ENCODE measurements at regions not wholly inside any gene's neighbourhood (a gene's known extent, or its start where the extent isn't known, plus 50 kb on each side); places are given as distances from the start of the nearest gene placed in this dataset.
"Not testable (repeated sequence)": the region's sequence is repeated elsewhere in the genome, so short reads cannot be mapped to it uniquely, and the experiment has no call there.

GRCh38 chrX:39688576-39689375, 409.0 kb downstream of the BCOR start:
- no peak for DNase-seq

GRCh38 chrX:39689376-39690104, 408.2 kb downstream of the BCOR start:
- DNase-seq: no peak

DNA sequence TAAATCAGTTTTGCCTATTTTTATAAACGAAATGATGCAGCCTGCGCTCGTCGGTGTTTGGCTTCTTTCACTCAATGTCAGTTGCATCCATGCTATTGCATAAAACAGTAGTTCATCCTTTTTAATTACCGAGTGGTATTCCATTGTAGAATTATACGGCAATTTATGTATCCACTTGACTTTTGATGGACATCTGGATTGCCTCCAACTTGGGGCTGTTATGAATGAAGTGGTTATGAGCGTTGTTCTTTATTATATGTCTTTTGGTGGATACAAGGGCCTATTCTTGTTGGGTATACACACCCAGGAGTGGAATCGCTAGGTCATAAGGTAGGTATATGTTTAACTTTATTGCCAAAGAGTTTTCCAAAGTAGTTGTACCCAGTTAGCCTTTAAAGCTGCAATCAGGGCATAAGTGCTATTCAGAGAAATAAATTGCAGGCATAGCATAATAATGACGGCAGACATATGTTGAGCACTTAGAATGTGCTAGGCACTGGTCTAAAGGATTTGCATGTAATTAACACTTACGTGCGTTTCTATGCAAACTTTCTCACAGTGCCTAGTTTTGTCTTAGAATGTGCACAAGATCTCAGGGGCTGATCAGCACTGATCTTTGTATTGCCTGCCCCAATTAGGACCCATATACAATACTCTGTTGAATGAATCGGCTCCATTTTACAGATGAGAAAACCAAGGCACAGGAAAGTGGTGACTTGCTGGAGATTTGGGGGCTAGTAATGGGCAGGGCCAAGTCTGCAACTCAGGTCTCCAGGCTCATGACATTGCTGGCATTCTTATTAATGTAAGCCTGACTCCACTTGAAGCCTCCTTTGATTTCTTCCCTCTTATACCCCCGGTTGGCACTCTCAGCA, 407.0 kb downstream of the BCOR start:
- DNase-seq: no peak

- DNase-seq: no peak
Observed at GRCh38 chrX:39691724-39692123, 406.0 kb downstream of the BCOR start.

DNA sequence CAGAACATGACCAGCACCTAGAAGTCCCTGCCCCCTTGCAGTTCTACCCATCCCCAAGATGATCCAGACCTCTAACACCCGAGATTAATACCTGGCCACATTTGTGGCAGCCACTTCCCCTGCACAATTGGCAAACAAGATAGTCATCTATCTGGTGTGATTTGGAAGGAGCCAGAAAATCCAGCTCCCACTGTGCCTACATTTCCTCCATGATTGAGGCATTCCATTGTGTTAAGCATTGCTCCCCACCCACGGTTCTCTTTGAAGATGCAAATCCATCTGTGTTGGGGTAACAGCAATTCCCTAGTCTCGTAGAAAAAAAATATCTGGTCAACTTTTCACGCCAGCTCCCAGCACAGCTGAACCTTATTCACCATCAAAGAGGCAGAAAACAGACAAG, 405.0 kb downstream of the BCOR start:
- DNase-seq: no peak

- DNase-seq: no peak
Observed at GRCh38 chrX:39693298-39693697, 404.5 kb downstream of the BCOR start.

- DNase-seq: not testable (repeated sequence)
Observed at GRCh38 chrX:39702636-39703035, 395.1 kb downstream of the BCOR start.

DNA sequence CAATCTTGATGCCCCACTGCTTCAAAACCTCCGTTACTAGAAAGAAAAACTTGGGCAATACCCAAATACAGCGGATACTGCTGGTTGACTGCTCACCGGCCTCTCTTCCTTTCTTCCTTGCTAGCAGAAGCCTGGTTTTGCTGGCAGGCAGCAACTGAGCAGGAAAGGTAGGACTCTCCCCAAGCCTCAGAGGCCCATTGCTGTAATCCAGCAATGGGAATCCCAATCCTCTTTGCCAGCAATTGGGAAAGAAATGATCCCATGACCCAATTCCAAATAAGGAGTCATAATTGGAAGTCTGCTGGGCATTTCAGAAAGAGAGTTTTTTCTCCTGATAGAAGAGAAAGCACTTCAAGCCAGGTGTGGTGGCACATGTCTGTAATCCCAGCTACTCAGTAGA, 394.5 kb downstream of the BCOR start:
- DNase-seq: no peak

- no peak for DNase-seq
Observed at GRCh38 chrX:39704590-39704989, 393.2 kb downstream of the BCOR start.

- no peak for DNase-seq
Observed at GRCh38 chrX:39705290-39705689, 392.5 kb downstream of the BCOR start.

GRCh38 chrX:39709364-39709763, 388.4 kb downstream of the BCOR start:
- DNase-seq: no peak

DNA sequence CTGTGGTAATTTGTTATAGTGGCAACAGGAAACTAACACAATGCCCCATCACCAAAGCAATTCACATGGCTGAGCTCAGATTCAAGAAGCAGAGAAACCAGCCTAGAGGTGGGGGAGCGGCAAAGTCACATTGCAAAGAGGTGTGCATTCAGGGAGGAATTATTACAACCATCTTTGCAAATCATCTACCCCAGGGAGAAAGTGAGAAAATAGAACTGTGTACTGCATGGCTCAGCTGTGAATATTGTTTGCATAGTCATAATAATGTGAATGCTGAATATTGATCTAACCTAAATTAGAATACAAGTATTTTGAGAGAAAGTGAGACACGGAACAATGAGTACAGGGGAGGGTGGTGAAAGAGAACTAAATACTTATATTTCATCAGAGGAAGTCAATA, 387.9 kb downstream of the BCOR start:
- DNase-seq: no peak

DNA sequence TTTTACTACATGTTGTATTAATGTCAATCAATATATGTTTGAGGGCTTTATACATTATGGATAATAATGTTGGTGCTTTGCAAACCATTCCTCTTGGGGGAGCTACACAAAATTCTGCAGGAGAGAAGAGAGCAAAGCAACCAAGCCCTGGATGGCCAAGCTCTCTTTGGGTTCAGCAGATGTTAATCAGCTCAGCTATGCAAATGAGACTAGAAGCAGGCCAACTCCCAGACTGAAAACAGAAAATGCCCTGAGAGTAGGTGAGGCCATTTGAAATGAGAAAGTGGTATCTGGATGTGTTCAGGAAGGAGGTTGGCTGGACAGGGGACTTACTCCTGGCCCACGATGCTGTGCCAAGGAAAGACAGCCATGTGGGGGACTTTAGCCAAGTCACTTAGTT, 387.0 kb downstream of the BCOR start:
- no peak for DNase-seq

- no peak for DNase-seq
Observed at GRCh38 chrX:39714471-39714870, 383.3 kb downstream of the BCOR start.

DNA sequence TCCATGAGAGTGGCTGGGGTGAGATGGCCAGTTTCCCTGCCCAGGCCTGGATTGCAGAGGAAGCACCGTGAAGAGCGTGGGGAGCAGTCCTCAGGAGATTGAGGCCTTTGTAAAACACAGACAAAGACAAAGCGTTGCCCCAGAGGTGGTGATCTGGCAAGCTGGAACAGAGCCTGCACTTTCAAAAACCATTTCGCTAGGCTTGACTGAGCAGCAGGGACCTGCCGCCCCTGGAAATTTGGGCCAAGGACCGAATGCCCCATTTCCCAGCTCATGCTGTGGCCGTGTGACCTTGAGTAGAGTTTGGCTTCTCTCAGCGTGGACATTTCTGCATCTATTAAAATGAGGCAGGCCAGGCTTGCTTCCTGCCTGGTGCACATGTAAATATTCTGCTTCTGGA, 381.4 kb downstream of the BCOR start:
- no peak for DNase-seq

GRCh38 chrX:39716802-39717540, 380.8 kb downstream of the BCOR start:
- no peak for DNase-seq

DNA sequence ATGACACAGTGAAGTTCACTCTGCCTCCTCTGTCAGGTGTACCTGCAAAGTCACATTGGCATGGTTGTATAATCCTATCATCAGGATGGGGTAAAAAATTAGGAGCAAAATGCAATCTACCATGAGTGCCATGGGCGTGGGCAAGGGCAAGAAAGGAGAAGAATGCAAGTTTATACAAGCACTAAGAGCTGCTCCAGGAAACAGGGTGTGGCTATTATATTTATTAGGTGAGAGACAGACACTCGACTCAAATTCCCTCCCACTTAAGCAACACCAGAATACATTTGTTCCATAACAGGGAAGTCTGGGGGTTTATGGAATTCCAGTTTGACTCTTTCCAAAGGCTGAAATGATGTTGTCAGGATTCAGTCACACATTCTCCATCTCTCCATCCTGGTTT, 378.8 kb downstream of the BCOR start:
- DNase-seq: no peak

- no peak for DNase-seq
Observed at GRCh38 chrX:39720945-39721344, 376.8 kb downstream of the BCOR start.

DNA sequence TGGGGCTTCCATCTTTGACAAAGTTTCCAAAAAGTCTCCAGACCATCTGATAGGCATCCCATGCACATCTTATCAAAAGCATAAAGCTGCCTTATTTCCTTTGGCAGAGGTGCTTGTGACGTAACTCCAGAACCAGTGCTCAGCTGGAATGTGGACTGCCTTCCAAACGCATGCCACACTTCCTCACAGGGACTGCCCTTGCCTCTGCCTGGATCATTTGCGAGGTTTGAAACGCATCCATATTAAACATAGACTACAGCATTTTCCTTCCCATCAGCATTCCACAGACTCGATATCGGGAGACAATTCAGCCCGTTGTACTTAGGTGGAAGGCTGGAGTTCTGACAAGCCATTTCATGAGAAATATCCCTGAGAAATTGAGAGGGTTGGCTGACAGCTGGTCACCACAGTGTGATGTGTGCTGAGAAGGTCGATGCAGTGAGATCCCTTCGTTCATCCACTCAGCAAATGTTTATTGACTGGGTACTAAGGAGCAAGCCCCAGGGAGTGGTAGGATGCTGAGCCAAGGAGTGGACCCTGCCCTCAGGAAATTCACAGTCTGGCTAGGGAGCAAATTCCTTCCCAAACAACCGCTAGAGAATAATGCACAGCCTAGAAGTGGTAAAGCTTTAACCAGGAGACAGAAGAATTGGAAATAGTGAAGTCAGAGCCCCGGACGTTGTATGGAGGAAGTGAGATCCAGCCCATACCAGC, 376.0 kb downstream of the BCOR start:
- DNase-seq: no peak

- no peak for DNase-seq
Observed at GRCh38 chrX:39724544-39724943, 373.2 kb downstream of the BCOR start.

DNA sequence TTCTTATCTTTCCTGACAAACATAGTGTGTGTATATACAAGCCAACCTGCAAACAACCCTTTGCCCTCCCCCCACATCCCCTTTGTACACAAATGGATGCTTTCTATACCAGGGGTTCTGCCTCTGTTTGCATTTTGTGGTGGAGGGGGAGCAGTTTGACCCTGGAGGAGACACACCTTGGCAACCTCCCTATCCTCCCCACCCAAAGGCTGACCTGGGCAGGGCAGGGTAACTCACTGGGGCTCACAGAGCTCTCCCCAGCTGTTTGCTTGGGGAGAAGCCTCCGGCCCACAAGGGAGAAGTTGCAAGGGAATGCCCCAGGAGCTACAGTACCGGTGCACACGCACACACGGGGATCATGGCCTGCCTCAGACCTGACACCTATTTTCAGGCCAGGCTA, 372.6 kb downstream of the BCOR start:
- DNase-seq: no peak

All from GF-D8 (cell line).